ENCODE measurements at regions not wholly inside any gene's neighbourhood (a gene's known extent, or its start where the extent isn't known, plus 50 kb on each side); places are given as distances from the start of the nearest gene placed in this dataset.

DNA sequence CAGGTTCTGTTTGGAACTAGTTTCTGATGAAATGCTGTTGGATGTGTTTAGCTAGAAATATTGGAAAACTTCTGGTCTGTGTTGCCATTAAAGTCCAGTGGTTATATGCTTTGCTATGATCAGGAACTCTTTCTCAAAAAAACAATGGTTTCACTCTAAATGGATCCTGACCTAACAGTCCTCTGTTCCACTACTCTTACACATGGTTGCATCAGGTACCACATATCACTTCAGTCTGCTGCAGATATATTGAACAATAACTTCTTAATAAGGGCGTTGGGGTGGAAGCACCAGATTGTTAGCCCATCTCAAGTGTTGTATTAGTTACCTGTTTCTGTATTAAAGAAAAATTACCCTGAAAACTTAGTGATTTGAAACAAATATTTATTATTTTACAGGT lies 676.6 kb upstream of the GCFC2 start:
- TF ChIP-seq, protein P1, sequence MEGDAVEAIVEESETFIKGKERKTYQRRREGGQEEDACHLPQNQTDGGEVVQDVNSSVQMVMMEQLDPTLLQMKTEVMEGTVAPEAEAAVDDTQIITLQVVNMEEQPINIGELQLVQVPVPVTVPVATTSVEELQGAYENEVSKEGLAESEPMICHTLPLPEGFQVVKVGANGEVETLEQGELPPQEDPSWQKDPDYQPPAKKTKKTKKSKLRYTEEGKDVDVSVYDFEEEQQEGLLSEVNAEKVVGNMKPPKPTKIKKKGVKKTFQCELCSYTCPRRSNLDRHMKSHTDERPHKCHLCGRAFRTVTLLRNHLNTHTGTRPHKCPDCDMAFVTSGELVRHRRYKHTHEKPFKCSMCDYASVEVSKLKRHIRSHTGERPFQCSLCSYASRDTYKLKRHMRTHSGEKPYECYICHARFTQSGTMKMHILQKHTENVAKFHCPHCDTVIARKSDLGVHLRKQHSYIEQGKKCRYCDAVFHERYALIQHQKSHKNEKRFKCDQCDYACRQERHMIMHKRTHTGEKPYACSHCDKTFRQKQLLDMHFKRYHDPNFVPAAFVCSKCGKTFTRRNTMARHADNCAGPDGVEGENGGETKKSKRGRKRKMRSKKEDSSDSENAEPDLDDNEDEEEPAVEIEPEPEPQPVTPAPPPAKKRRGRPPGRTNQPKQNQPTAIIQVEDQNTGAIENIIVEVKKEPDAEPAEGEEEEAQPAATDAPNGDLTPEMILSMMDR (IDR thresholded peaks at IDR 0.05): no peak
- no peak for TF ChIP-seq POLR2A (IDR thresholded peaks at IDR 0.05)

Data from right lobe of liver (tissue), 4 donors.